Parathyroid adenoma (tissue), 2 donors: ENCODE measurements at regions not wholly inside any gene's neighbourhood (a gene's known extent, or its start where the extent isn't known, plus 50 kb on each side); places are given as distances from the start of the nearest gene placed in this dataset.

Experiments
- H2AFZ ChIP-seq: fragments of 300-600 bp; sonication (generic); one replicate; pipeline ENCODE4 v1.7.0; 2017; ENCODE audit warnings: antibody characterized with exemption, mild to moderate bottlenecking
- H3K27ac ChIP-seq: fragments of 300-600 bp; sonication (generic); one replicate; pipeline ENCODE4 v1.7.0; 2017
- H3K27me3 ChIP-seq: fragments of 300-600 bp; sonication (generic); one replicate; pipeline ENCODE4 v1.7.0; 2017; ENCODE audit warnings: low read length; ENCODE audit not compliant: control insufficient read depth, insufficient read depth
- H3K36me3 ChIP-seq: fragments of 300-600 bp; sonication (generic); one replicate; pipeline ENCODE4 v1.7.0; 2017; ENCODE audit warnings: low read length; ENCODE audit not compliant: control insufficient read depth, insufficient read depth
- H3K4me1 ChIP-seq: fragments of 300-600 bp; sonication (generic); one replicate; pipeline ENCODE4 v1.7.0; 2017; ENCODE audit warnings: control low read depth
- H3K4me2 ChIP-seq: fragments of 300-600 bp; sonication (generic); one replicate; pipeline ENCODE4 v1.7.0; 2017; ENCODE audit warnings: low read length
- H3K4me3 ChIP-seq: fragments of 300-600 bp; sonication (generic); one replicate; pipeline ENCODE4 v1.7.0; 2017; ENCODE audit warnings: low read depth, low read length
- H3K79me2 ChIP-seq: fragments of 300-600 bp; sonication (generic); one replicate; pipeline ENCODE4 v1.7.0; 2017; ENCODE audit warnings: control low read depth
- H3K9ac ChIP-seq: fragments of 300-600 bp; sonication (generic); one replicate; pipeline ENCODE4 v1.7.0; 2017; ENCODE audit warnings: mild to moderate bottlenecking
- H3K9me3 ChIP-seq: fragments of 300-600 bp; sonication (generic); one replicate; pipeline ENCODE4 v1.7.0; 2017; ENCODE audit warnings: low read length; ENCODE audit not compliant: control insufficient read depth
- TF ChIP-seq, protein P1 (sequence below): fragments of 300-600 bp; sonication (generic); IDR thresholded peaks from one replicate; pipeline ENCODE4 v1.7.0; 2017; ENCODE audit warnings: antibody characterized with exemption, mild to moderate bottlenecking
- donor health status: primary hyperparathyroidism.

DNA sequence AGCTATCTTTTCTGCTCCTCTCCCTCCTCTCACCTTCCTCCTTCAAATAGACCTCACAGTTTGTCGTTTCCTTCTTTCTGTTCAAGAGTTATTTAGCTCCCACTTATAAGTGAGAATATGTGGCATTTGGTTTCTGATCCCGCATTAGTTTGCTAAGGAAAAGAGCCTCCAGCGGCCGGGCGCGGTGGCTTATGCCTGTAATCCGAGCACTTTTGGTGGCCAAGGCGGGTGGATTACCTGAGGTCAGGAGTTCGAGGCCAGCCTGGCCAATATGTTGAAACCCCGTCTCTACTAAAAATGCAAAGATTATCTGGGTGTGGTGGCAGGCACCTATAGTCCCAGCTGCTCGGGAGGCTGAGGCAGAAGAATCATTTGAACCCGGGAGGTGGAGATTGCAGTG lies 2101.6 kb downstream of the MAT2B start:
- no peak overlapping the region for H2AFZ ChIP-seq
- H3K9me3 ChIP-seq = no peaks in the 10 kb centered on the region
- TF ChIP-seq, protein P1, sequence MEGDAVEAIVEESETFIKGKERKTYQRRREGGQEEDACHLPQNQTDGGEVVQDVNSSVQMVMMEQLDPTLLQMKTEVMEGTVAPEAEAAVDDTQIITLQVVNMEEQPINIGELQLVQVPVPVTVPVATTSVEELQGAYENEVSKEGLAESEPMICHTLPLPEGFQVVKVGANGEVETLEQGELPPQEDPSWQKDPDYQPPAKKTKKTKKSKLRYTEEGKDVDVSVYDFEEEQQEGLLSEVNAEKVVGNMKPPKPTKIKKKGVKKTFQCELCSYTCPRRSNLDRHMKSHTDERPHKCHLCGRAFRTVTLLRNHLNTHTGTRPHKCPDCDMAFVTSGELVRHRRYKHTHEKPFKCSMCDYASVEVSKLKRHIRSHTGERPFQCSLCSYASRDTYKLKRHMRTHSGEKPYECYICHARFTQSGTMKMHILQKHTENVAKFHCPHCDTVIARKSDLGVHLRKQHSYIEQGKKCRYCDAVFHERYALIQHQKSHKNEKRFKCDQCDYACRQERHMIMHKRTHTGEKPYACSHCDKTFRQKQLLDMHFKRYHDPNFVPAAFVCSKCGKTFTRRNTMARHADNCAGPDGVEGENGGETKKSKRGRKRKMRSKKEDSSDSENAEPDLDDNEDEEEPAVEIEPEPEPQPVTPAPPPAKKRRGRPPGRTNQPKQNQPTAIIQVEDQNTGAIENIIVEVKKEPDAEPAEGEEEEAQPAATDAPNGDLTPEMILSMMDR = no peak

DNA sequence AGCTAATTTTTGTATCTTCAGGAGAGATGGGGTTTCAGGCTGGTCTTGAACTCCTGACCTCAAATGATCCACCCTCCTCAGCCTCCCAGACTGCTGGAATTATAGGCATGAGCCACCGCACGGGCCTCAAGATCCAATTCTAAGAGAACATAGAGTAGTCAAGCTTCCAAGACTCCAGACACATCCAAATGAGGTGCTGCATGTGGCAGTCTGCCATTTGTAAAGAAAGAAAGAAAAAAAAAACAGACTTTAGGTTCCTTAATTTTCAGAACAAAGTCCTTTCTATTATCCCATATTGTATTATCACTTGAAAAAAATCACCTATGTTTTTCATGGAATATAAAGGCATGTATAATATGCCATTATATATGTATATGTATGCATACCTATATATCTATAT lies 2104.5 kb downstream of the MAT2B start:
- Histone ChIP-seq H3K4me3 (no peak overlapping the region), H3K36me3 (no peaks in the 10 kb centered on the region), H3K9me3 (no peaks in the 10 kb centered on the region), H3K79me2 (no peaks in the 10 kb centered on the region), H2AFZ (no peak overlapping the region), H3K27me3 (no peaks in the 10 kb centered on the region), H3K4me2 (no peak overlapping the region), H3K27ac (no peak overlapping the region), H3K4me1 (no peaks in the 10 kb centered on the region), H3K9ac (no peak overlapping the region)
- TF ChIP-seq, protein P1 = no peak

More for the DNA sequence above, 2101.6 kb downstream of the MAT2B start:
- Histone ChIP-seq H3K79me2 (no peaks in the 10 kb centered on the region), H3K27me3 (no peaks in the 10 kb centered on the region), H3K4me2 (no peak overlapping the region), H3K27ac (no peak overlapping the region), H3K36me3 (no peaks in the 10 kb centered on the region), H3K9ac (no peak overlapping the region), H3K4me1 (no peaks in the 10 kb centered on the region), H3K4me3 (no peak overlapping the region)

DNA sequence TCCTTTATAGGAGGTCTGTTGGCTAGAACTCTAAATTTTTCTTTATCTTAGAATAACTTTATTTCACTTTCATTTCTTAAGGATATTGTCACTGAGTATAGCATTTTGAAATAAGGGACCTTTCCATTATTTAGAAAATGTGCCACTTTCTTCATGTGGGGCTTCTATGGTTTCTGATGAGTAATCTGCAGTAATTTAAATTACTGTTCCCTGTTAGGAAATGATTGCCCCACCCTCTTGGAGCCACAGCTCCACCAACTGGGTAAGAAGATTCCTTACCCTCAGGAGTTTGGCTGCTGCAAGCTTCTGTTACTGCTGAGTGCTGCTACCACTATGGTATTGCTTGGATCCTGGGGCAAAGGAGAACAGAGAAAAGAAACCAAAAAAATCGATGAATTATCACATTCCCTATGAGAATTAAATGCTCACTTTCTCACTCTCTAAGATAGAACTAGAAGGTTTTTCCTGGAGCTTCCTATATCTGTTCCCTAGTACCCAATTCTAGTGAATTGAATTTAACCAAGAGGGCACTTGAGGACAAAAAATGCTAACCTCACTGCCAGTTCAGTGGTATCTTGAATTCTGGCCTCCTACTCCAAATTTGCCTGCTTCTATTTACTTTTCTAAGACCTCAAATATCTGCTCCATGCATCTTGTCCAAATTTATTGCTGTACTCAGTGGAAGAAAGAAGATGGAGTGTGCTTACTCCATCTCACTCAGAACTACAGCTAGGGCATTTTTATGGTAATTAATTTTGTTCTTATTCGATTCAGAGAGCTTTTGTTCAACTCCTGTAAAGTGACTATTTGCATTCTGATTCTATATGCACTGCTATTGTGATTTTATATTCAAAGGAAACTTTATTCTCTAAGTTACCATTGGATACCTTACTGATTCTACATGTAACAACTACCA lies 2111.3 kb downstream of the MAT2B start:
- no peak overlapping the region for H3K4me2 ChIP-seq
- no peaks in the 10 kb centered on the region for H3K79me2 ChIP-seq
- no peak overlapping the region for H3K4me3 ChIP-seq
- H3K9me3 ChIP-seq = no peaks in the 10 kb centered on the region
- H3K36me3 ChIP-seq = no peaks in the 10 kb centered on the region
- no peak overlapping the region for H3K9ac ChIP-seq
- no peaks in the 10 kb centered on the region for H3K4me1 ChIP-seq
- H3K27ac ChIP-seq = no peak overlapping the region
- H2AFZ ChIP-seq = no peak overlapping the region
- TF ChIP-seq, protein P1 = no peak
- H3K27me3 ChIP-seq = no peaks in the 10 kb centered on the region

DNA sequence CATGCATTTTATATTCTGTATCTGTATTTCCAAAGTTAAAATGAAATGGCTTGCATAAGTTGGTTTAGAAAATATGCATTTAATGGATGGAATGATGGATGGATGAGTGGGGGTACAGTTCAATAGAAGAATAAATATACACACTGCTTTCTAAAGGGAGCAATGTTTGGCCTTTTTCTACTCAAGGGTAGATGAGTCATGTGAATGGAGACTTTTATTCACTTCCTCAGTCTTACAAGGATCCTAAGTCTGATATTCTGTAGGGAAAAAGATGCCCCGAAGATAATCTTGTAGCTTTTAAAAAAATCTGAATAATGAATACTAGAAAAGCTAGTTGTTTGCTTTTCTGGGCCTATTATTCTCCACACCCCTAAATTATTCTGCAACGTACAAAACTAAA lies 2112.1 kb downstream of the MAT2B start:
- H3K27me3 ChIP-seq = no peaks in the 10 kb centered on the region
- H2AFZ ChIP-seq = no peak overlapping the region
- H3K9me3 ChIP-seq = no peaks in the 10 kb centered on the region
- H3K4me2 ChIP-seq = no peak overlapping the region
- H3K9ac ChIP-seq = no peak overlapping the region
- no peaks in the 10 kb centered on the region for H3K36me3 ChIP-seq
- no peaks in the 10 kb centered on the region for H3K79me2 ChIP-seq
- no peak overlapping the region for H3K27ac ChIP-seq
- H3K4me3 ChIP-seq = no peak overlapping the region
- no peaks in the 10 kb centered on the region for H3K4me1 ChIP-seq
- TF ChIP-seq, protein P1 = no peak

DNA sequence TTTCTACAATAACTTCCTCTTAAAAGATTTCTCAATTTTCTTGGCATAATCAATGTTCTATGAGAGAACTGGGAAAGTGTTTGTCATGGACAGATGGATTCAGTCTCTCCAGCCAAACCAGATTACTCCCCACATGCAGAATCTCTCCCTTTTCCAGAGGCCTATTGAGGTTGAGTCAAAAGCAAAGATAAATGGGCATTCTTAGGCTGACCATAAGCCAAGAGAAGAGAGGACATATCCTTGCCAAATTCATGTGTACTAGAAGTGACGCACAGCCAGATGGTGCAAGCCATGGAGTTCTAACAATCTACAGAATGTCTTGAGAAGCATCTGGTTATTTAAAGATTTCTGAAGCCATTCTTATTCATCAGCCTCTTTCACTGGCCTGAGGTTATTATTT lies 2115.0 kb downstream of the MAT2B start:
- no peaks in the 10 kb centered on the region for H3K4me1 ChIP-seq
- H3K27me3 ChIP-seq = no peaks in the 10 kb centered on the region
- no peaks in the 10 kb centered on the region for H3K9me3 ChIP-seq
- H3K4me2 ChIP-seq = no peak overlapping the region
- H3K27ac ChIP-seq = no peak overlapping the region
- no peaks in the 10 kb centered on the region for H3K79me2 ChIP-seq
- TF ChIP-seq, protein P1 = no peak
- no peak overlapping the region for H2AFZ ChIP-seq
- no peak overlapping the region for H3K4me3 ChIP-seq
- no peaks in the 10 kb centered on the region for H3K36me3 ChIP-seq
- H3K9ac ChIP-seq = no peak overlapping the region
